ENCODE measurements at regions not wholly inside any gene's neighbourhood (a gene's known extent, or its start where the extent isn't known, plus 50 kb on each side); places are given as distances from the start of the nearest gene placed in this dataset.

GRCh38 chr9:38119560-38120236 is 50.7 kb upstream of the SHB start:
- Mint-ChIP-seq H3K27ac (ENCODE audit: unreplicated experiment) (no peak overlapping the region), H3K4me1 (ENCODE audit: unreplicated experiment) (no peaks in the 10 kb centered on the region), H3K27me3 (ENCODE audit: unreplicated experiment) (peaks cover 2% of the 10 kb centered on the region), H3K36me3 (ENCODE audit: low read depth, unreplicated experiment) (peaks cover 1% of the 10 kb centered on the region), H3K9me3 (ENCODE audit: unreplicated experiment) (no peaks in the 10 kb centered on the region), H3K4me3 (ENCODE audit: unreplicated experiment) (no peak overlapping the region)
- DNase-seq (ENCODE audit: low spot score): no peak
- no peak for TF ChIP-seq CTCF (IDR thresholded peaks at IDR 0.05; ENCODE audit: unreplicated experiment)

- no peaks in the 10 kb centered on the region for H3K4me1 Mint-ChIP-seq (ENCODE audit: unreplicated experiment)
- no peaks in the 10 kb centered on the region for H3K9me3 Mint-ChIP-seq (ENCODE audit: unreplicated experiment)
- peaks cover 2% of the 10 kb centered on the region for H3K27me3 Mint-ChIP-seq (ENCODE audit: unreplicated experiment)
- no peak for DNase-seq (ENCODE audit: low spot score)
- no peak for TF ChIP-seq CTCF (IDR thresholded peaks at IDR 0.05; ENCODE audit: unreplicated experiment)
- no peak overlapping the region for H3K27ac Mint-ChIP-seq (ENCODE audit: unreplicated experiment)
- H3K36me3 Mint-ChIP-seq (ENCODE audit: low read depth, unreplicated experiment): no peaks in the 10 kb centered on the region
- H3K4me3 Mint-ChIP-seq (ENCODE audit: unreplicated experiment): no peak overlapping the region
Measured at GRCh38 chr9:38118862-38119438, 49.9 kb upstream of the SHB start.
